Panc1 (cell line): ENCODE measurements at regions not wholly inside any gene's neighbourhood (a gene's known extent, or its start where the extent isn't known, plus 50 kb on each side); places are given as distances from the start of the nearest gene placed in this dataset.

ENCODE experiments used
- ATAC-seq: fragments of 200-7000 bp; cut with Tn5 transposase; 2 replicates; pipeline ENCODE4 v1.9.1; 2020; ENCODE audit warnings: mild to moderate bottlenecking, moderate library complexity
- BruUV-seq: library from RNA; stranded (reverse); fragments of 400-500 nt; replicated peaks from 2 replicates; lab custom pipeline; 2021; lab: Mats Ljungman, UMichigan
- CTCF ChIA-PET: fragments of 300-600 bp; sonication (Branson Sonifier 250); formaldehyde crosslinking; loops from one replicate; lab custom pipeline; 2022; ENCODE audit warnings: antibody characterized with exemption; lab: Charles Lee
- POLR2A ChIA-PET: fragments of 300-600 bp; sonication (Branson Sonifier 250); formaldehyde crosslinking; loops from one replicate; lab custom pipeline; 2022; ENCODE audit warnings: antibody characterized with exemption; lab: Charles Lee
- DNase-seq: peaks from one replicate; pipeline ENCODE4 v3.0.0-alpha.2; 2010; ENCODE audit warnings: low read depth, low spot score
- H3K27ac ChIP-seq: 2 replicates; pipeline ENCODE4 v1.5.1; 2011; ENCODE audit warnings: mild to moderate bottlenecking, low read length, inconsistent platforms
- H3K27me3 ChIP-seq: fragments of 200-500 bp; sonication (Bioruptor generic); 2 replicates; pipeline ENCODE4 v1.6.0; 2014; ENCODE audit warnings: low read length, inconsistent platforms; ENCODE audit not compliant: control insufficient read depth, insufficient read depth
- H3K36me3 ChIP-seq: fragments of 200-500 bp; sonication (Bioruptor generic); 2 replicates; pipeline ENCODE4 v1.5.1; 2014; ENCODE audit warnings: inconsistent platforms, mild to moderate bottlenecking, low read length, moderate library complexity; ENCODE audit not compliant: control insufficient read depth, insufficient read depth
- H3K4me1 ChIP-seq: 2 replicates; pipeline ENCODE4 v1.5.1; 2011; ENCODE audit warnings: inconsistent platforms, mild to moderate bottlenecking, low read length, moderate library complexity; ENCODE audit not compliant: control insufficient read depth, insufficient read depth
- H3K4me3 ChIP-seq, 2 experiments: 2 replicates each; pipeline ENCODE4 v1.5.1; 2011 to 2012; ENCODE audit warnings: low read depth in 2 of 2, low read length in 2 of 2, mild to moderate bottlenecking in 2 of 2, inconsistent platforms in 1 of 2, moderate library complexity in 1 of 2
- H3K9me3 ChIP-seq: fragments of 200-500 bp; sonication (Bioruptor generic); 2 replicates; pipeline ENCODE4 v1.5.1; 2014; ENCODE audit warnings: low read depth, mild to moderate bottlenecking, inconsistent platforms, low read length, moderate library complexity; ENCODE audit not compliant: control insufficient read depth, insufficient read depth
- CTCF ChIP-seq: fragments of 450-650 bp; IDR thresholded peaks from 2 replicates; pipeline ENCODE4 v1.5.1; 2017; ENCODE audit warnings: mild to moderate bottlenecking
- POLR2AphosphoS5 ChIP-seq: IDR thresholded peaks from 2 replicates; pipeline ENCODE4 v1.6.1; 2012; ENCODE audit warnings: mild to moderate bottlenecking, low read depth, low read length, moderate library complexity
- REST ChIP-seq, 2 experiments: IDR thresholded peaks; 2 replicates each; pipeline ENCODE4 v1.6.1; 2011 to 2012; ENCODE audit warnings: low read depth in 2 of 2, control low read depth in 1 of 2, low read length in 1 of 2, mild to moderate bottlenecking in 1 of 2, moderate library complexity in 1 of 2; ENCODE audit not compliant: insufficient read depth in 1 of 2
- SIN3A ChIP-seq: IDR thresholded peaks from 2 replicates; pipeline ENCODE4 v1.6.1; 2012; ENCODE audit warnings: low read depth, mild to moderate bottlenecking, low read length, moderate library complexity, borderline replicate concordance; ENCODE audit not compliant: insufficient read depth
- TCF7L2 ChIP-seq: IDR thresholded peaks from 2 replicates; pipeline ENCODE4 v1.6.1; 2011; ENCODE audit warnings: mild to moderate bottlenecking, low read depth, low read length, inconsistent platforms
- in situ Hi-C: cut with HindIII; loops from 2 replicates; pipeline ENCODE4 v1.10.0; 2016; ENCODE audit warnings: low sequenced_read_pairs, low pct_unique_long_range_greater_than_20kb
- intact Hi-C: fragments of 100-400 bp; cut with micrococcal nuclease; formaldehyde crosslinking; loops from one replicate; pipeline ENCODE4 v1.10.0; 2022; ENCODE audit not compliant: unreplicated experiment

GRCh38 chr21:14857529-14857928, 207.3 kb downstream of the NRIP1 start:
- Histone ChIP-seq H3K27me3 (no peaks in the 10 kb centered on the region), H3K4me3 (no peak overlapping the region), H3K9me3 (no peaks in the 10 kb centered on the region), H3K4me1 (no peaks in the 10 kb centered on the region), H3K36me3 (no peaks in the 10 kb centered on the region), H3K27ac (no peak overlapping the region)
- DNase-seq, result no peak
- intact Hi-C loops, result no loop called here
- in situ Hi-C loops, result no loop called here
- ChIA-PET CTCF (no interaction called here), POLR2A (no interaction called here)
- TF ChIP-seq CTCF, result no peak
- no peak for TF ChIP-seq POLR2AphosphoS5
- TF ChIP-seq REST (IDR thresholded peaks at IDR 0.05; ENCODE audit: insufficient read depth in 1 of 2, low read depth in 2 of 2, low read length in 1 of 2), result no peak
- TF ChIP-seq TCF7L2, result no peak
- no peak for TF ChIP-seq SIN3A
- ATAC-seq, result no peak
- no TSS peak for BruUV-seq

- TF ChIP-seq SIN3A (no peak), CTCF (no peak), POLR2AphosphoS5 (no peak), TCF7L2 (no peak), REST (IDR thresholded peaks at IDR 0.05; ENCODE audit: insufficient read depth in 1 of 2, low read depth in 2 of 2, low read length in 1 of 2) (no peak)
- POLR2A ChIA-PET, result no interaction called here
- Histone ChIP-seq H3K36me3 (no peaks in the 10 kb centered on the region), H3K4me3 (no peak overlapping the region), H3K27me3 (no peaks in the 10 kb centered on the region), H3K4me1 (no peaks in the 10 kb centered on the region), H3K9me3 (no peaks in the 10 kb centered on the region), H3K27ac (no peak overlapping the region)
- ATAC-seq (no peak), DNase-seq (no peak)
- CTCF ChIA-PET, result no interaction called here
- in situ Hi-C loops (no loop called here), intact Hi-C loops (no loop called here)
- no TSS peak for BruUV-seq
Measured at GRCh38 chr21:14850394-14850793, 214.4 kb downstream of the NRIP1 start.
